ENCODE measurements at regions not wholly inside any gene's neighbourhood (a gene's known extent, or its start where the extent isn't known, plus 50 kb on each side); places are given as distances from the start of the nearest gene placed in this dataset.
A peak's percentile ranks its signal among the peaks of the same experiment; 100 is the strongest.

DNA sequence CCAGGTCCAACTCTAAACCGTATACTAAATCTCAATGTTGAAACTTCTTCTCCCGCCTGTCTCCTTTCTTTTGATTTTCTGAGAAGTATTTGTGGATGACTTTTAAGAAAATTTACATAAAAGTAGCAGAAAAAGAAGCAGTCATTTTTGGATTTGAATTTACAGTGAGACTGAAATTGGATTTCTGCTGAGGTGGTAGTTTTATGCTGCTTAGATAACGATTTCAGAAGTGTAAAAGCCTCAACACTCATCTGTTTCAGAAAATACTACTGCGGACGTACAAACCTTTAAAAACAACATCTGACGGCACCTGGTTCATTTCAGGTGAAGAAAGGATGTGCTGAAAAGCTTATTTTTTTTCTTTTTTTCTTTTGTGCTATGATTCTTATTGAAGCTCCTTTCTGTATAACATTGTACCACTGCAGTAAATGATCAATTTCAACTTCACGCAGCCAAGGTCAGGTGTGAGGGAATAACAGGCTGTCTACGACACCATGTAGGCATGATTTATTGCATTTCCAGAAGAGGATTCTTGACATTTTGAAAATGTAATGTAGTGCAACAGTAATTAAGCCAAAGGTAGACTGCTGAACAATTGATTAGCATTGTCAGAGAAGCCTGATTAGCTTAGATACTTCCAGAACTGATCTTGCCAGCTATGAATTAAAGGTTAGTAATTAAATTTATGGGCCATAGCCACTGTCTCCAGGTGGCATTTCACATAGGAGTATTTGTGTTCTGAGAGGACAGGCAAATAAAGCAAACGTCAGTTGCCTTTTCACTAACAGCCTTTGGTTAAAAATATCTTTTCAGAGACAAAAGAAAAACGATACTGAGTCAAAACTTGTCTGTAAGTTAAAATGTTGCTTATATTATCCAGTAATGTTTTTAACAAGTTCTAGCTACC lies 134.6 kb upstream of the KBTBD8 start:
- H3K79me2 ChIP-seq (ENCODE audit: control insufficient read depth, insufficient read depth, low read length) = no peaks in the 10 kb centered on the region
- intact Hi-C loops (cut with micrococcal nuclease) = no loop called here
- no peaks in the 10 kb centered on the region for H3K9me1 ChIP-seq (ENCODE audit: control insufficient read depth, insufficient read depth, low read length)
- BruUV-seq (replicated peaks) = no TSS peak
- H3K4me2 ChIP-seq (ENCODE audit: insufficient read depth, low read length) = no peak overlapping the region
- H3K4me1 ChIP-seq (replicated peaks in 1 of 2; ENCODE audit: control insufficient read depth in 2 of 2, insufficient read depth in 2 of 2, low read length in 2 of 2) = no peaks in the 10 kb centered on the region
- DNase-seq (ENCODE audit: extremely low read depth in 1 of 4, low spot score in 3 of 4) (no peak), FAIRE-seq (no peak), ATAC-seq (no peak)
- WGBS (ENCODE audit: insufficient coverage, low coverage, missing lambda C conversion rate) = 3% methylated on average over 9 of the region's 10 CpGs
- H2AFZ ChIP-seq (ENCODE audit: low read depth, low read length) = no peak overlapping the region
- ChIA-PET POLR2A (interaction anchor here (0.5 to 0.6 kb wide), 3 partner anchors 9 to 556 kb away, joined by 3 to 4 read pairs (median 3); no protein-coding TSS in a partner anchor), CTCF (ENCODE audit: low intra/inter-chr PET ratio) (no interaction called here)
- no peaks in the 10 kb centered on the region for H4K20me1 ChIP-seq (replicated peaks; ENCODE audit: control insufficient read depth, insufficient read depth, low read length)
- H3K36me3 ChIP-seq (ENCODE audit: control insufficient read depth, insufficient read depth, low read length) = no peaks in the 10 kb centered on the region
- in situ Hi-C loops (cut with MboI) = no loop called here
- no peak overlapping the region for H3K4me3 ChIP-seq
- no peak overlapping the region for H3K9ac ChIP-seq (ENCODE audit: insufficient read depth in 1 of 2, low read depth in 2 of 2, low read length in 2 of 2)
- no peaks in the 10 kb centered on the region for H3K9me3 ChIP-seq (replicated peaks; ENCODE audit: control insufficient read depth, insufficient read depth, low read depth, low read length)
- H3K27me3 ChIP-seq (ENCODE audit: control insufficient read depth in 2 of 2, insufficient read depth in 2 of 2, low read length in 2 of 2) = no peaks in the 10 kb centered on the region
- H3K27ac ChIP-seq (ENCODE audit: extremely low read depth, low read depth, low read length) = no peak overlapping the region
- TF ChIP-seq ZNF197 (CRISPR knock-in tag; IDR thresholded peaks at IDR 0.05; ENCODE audit: low read depth) = no peak
- TF ChIP-seq MAFK (IDR thresholded peaks at IDR 0.05; ENCODE audit: low read length) = peak; percentile 14; the same call in 1 of the 2 replicates
- TF ChIP-seq, protein P1, sequence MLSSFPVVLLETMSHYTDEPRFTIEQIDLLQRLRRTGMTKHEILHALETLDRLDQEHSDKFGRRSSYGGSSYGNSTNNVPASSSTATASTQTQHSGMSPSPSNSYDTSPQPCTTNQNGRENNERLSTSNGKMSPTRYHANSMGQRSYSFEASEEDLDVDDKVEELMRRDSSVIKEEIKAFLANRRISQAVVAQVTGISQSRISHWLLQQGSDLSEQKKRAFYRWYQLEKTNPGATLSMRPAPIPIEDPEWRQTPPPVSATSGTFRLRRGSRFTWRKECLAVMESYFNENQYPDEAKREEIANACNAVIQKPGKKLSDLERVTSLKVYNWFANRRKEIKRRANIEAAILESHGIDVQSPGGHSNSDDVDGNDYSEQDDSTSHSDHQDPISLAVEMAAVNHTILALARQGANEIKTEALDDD (IDR thresholded peaks at IDR 0.05) = 0 out of 2 replicates have a peak, but pooled peaks have one; percentile 14
- 0 out of 2 replicates have a peak, but pooled peaks have one; percentile 13 for TF ChIP-seq MAFF (IDR thresholded peaks at IDR 0.05; ENCODE audit: low read length)
- TF ChIP-seq ZNF76 (CRISPR knock-in tag; IDR thresholded peaks at IDR 0.05; ENCODE audit: borderline replicate concordance) = no peak
- no peak for TF ChIP-seq ZSCAN29 (IDR thresholded peaks at IDR 0.05)
- no peak for TF ChIP-seq SMARCA5 (IDR thresholded peaks at IDR 0.05)
- TF ChIP-seq FOXK2 (conservative IDR thresholded peaks at IDR 0.05 in 1 of 2, IDR thresholded peaks at IDR 0.05 in 1 of 2; ENCODE audit: low read depth in 2 of 2) = no peak
- no peak for TF ChIP-seq CCNT2 (IDR thresholded peaks at IDR 0.05; ENCODE audit: borderline replicate concordance, extremely low read depth, insufficient read length, low read depth, low read length)
- TF ChIP-seq ZNF316 (IDR thresholded peaks at IDR 0.05) = peak; percentile 44; the same call in 1 of the 2 replicates
- TF ChIP-seq MEIS2 (IDR thresholded peaks at IDR 0.05; ENCODE audit: partially characterized antibody) = peak; percentile 6
- TF ChIP-seq, protein P2, sequence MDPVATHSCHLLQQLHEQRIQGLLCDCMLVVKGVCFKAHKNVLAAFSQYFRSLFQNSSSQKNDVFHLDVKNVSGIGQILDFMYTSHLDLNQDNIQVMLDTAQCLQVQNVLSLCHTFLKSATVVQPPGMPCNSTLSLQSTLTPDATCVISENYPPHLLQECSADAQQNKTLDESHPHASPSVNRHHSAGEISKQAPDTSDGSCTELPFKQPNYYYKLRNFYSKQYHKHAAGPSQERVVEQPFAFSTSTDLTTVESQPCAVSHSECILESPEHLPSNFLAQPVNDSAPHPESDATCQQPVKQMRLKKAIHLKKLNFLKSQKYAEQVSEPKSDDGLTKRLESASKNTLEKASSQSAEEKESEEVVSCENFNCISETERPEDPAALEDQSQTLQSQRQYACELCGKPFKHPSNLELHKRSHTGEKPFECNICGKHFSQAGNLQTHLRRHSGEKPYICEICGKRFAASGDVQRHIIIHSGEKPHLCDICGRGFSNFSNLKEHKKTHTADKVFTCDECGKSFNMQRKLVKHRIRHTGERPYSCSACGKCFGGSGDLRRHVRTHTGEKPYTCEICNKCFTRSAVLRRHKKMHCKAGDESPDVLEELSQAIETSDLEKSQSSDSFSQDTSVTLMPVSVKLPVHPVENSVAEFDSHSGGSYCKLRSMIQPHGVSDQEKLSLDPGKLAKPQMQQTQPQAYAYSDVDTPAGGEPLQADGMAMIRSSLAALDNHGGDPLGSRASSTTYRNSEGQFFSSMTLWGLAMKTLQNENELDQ (CRISPR knock-in tag; IDR thresholded peaks at IDR 0.05; ENCODE audit: borderline replicate concordance) = no peak
- TF ChIP-seq GTF2A2 (tag; IDR thresholded peaks at IDR 0.05) = no peak
- TF ChIP-seq NR2F6 (CRISPR knock-in tag; IDR thresholded peaks at IDR 0.05) = no peak
- no peak for TF ChIP-seq ZNF165 (CRISPR knock-in tag; IDR thresholded peaks at IDR 0.05; ENCODE audit: borderline replicate concordance)
- TF ChIP-seq HMGN3 (IDR thresholded peaks at IDR 0.05; ENCODE audit: borderline replicate concordance, extremely low read depth, insufficient read length, low read depth, low read length) = no peak
- no peak for TF ChIP-seq ZNF253 (CRISPR knock-in tag; conservative IDR thresholded peaks at IDR 0.05)
- TF ChIP-seq C11orf30 (IDR thresholded peaks at IDR 0.05; ENCODE audit: low read depth) = peak; percentile 56
- TF ChIP-seq, protein P3, sequence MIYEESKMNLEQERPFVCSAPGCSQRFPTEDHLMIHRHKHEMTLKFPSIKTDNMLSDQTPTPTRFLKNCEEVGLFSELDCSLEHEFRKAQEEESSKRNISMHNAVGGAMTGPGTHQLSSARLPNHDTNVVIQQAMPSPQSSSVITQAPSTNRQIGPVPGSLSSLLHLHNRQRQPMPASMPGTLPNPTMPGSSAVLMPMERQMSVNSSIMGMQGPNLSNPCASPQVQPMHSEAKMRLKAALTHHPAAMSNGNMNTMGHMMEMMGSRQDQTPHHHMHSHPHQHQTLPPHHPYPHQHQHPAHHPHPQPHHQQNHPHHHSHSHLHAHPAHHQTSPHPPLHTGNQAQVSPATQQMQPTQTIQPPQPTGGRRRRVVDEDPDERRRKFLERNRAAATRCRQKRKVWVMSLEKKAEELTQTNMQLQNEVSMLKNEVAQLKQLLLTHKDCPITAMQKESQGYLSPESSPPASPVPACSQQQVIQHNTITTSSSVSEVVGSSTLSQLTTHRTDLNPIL (CRISPR knock-in tag; IDR thresholded peaks at IDR 0.05) = no peak
